Suprapubic skin (tissue), 4 donors: ENCODE measurements at regions not wholly inside any gene's neighbourhood (a gene's known extent, or its start where the extent isn't known, plus 50 kb on each side); places are given as distances from the start of the nearest gene placed in this dataset.

Source experiments
- DNase-seq, 2 donors: peaks; one replicate each; pipeline ENCODE4 v3.0.0-alpha.2; 2019; ENCODE audit warnings: low spot score in 2 of 2
- H3K27ac ChIP-seq: fragments of 200-600 bp; sonication (generic); one replicate; pipeline ENCODE4 v1.5.1; 2019
- H3K27me3 ChIP-seq: fragments of 200-600 bp; sonication (generic); one replicate; pipeline ENCODE4 v1.5.1; 2019
- H3K36me3 ChIP-seq: fragments of 200-600 bp; sonication (generic); one replicate; pipeline ENCODE4 v1.5.1; 2019
- H3K4me1 ChIP-seq: fragments of 200-600 bp; sonication (generic); one replicate; pipeline ENCODE4 v1.5.1; 2019
- H3K4me3 ChIP-seq: fragments of 200-600 bp; sonication (generic); one replicate; pipeline ENCODE4 v1.5.1; 2019; ENCODE audit warnings: mild to moderate bottlenecking
- H3K9me3 ChIP-seq: fragments of 200-600 bp; sonication (generic); one replicate; pipeline ENCODE4 v1.5.1; 2019
- EP300 ChIP-seq: sonication (generic); formaldehyde crosslinking; IDR thresholded peaks from one replicate; pipeline ENCODE4 v1.6.1; 2017; ENCODE audit warnings: antibody characterized with exemption
- POLR2A ChIP-seq, 2 donors: fragments of 450-650 bp; IDR thresholded peaks; one replicate each; pipeline ENCODE4 v1.6.1; 2017; ENCODE audit warnings: antibody characterized with exemption in 2 of 2, mild to moderate bottlenecking in 2 of 2, moderate library complexity in 2 of 2
- POLR2AphosphoS5 ChIP-seq, 3 donors: sonication (generic); formaldehyde crosslinking; IDR thresholded peaks; one replicate each; pipeline ENCODE4 v1.6.1; 2017; ENCODE audit warnings: antibody characterized with exemption in 3 of 3
- WGBS: methylation state at CpG from one replicate; pipeline ENCODE4 v1.1.5; 2018; 5-methylcytosine and 5-hydroxymethylcytosine counted together
- TF ChIP-seq, protein P1 (sequence below), 2 donors: fragments of 200-600 bp in 1 of 2; fragments of 450-650 bp in 1 of 2; sonication (generic) in 1 of 2; IDR thresholded peaks; one replicate each; pipeline ENCODE4 v1.5.1; 2016 to 2019; ENCODE audit warnings: antibody characterized with exemption in 2 of 2, mild to moderate bottlenecking in 1 of 2, moderate library complexity in 1 of 2

DNA sequence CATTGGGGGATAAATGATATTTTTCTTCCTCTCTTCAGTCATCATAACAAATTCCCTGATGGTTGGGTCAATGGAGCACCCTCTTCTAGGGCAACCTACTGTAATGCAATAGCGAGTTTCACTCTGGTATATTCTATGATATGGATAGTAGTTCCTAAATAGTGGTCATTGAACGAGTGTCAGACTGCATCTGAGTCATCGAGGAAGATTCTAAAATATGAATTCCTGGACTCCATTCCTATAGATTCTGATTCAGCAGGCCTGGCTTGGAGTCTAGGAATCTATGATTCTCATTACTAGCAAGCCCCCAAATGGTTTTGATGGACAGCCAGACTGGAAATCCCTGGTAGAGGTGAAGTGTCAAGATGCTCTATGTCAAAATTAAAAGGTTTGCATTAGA is 254.5 kb downstream of the BUB3 start:
- WGBS: 77% methylated on average over 3 of the region's 3 CpGs

DNA sequence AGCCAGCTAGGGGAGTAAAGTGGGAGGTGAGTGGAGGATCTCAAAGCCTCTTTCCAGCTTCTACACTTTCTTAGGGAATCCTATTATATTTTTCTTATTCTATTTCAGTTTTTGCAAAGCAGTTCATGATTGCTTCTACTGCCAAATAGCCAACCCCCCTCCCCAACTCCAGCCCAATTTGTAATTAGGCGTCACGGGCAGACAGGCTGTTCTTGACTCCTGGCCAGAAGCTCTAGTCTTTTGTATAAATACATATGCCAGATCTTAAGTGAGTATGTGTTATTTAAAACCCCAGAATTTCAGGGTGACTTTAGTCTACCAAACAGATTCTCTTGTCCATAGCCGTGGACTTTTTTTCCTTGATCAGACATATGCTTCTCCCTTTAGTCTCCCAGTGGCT is 255.2 kb downstream of the BUB3 start:
- peaks cover 1% of the 10 kb centered on the region for H3K9me3 ChIP-seq
- peaks cover 3% of the 10 kb centered on the region for H3K27me3 ChIP-seq
- WGBS: 62% methylated on average over 3 of the region's 3 CpGs
- no peak overlapping the region for H3K4me3 ChIP-seq
- H3K36me3 ChIP-seq: no peaks in the 10 kb centered on the region
- DNase-seq: no peak
- no peaks in the 10 kb centered on the region for H3K4me1 ChIP-seq
- H3K27ac ChIP-seq: no peak overlapping the region
- TF ChIP-seq, protein P1, sequence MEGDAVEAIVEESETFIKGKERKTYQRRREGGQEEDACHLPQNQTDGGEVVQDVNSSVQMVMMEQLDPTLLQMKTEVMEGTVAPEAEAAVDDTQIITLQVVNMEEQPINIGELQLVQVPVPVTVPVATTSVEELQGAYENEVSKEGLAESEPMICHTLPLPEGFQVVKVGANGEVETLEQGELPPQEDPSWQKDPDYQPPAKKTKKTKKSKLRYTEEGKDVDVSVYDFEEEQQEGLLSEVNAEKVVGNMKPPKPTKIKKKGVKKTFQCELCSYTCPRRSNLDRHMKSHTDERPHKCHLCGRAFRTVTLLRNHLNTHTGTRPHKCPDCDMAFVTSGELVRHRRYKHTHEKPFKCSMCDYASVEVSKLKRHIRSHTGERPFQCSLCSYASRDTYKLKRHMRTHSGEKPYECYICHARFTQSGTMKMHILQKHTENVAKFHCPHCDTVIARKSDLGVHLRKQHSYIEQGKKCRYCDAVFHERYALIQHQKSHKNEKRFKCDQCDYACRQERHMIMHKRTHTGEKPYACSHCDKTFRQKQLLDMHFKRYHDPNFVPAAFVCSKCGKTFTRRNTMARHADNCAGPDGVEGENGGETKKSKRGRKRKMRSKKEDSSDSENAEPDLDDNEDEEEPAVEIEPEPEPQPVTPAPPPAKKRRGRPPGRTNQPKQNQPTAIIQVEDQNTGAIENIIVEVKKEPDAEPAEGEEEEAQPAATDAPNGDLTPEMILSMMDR (IDR thresholded peaks at IDR 0.05): no peak
- TF ChIP-seq EP300 (no peak), POLR2AphosphoS5 (IDR thresholded peaks at IDR 0.05) (no peak), POLR2A (IDR thresholded peaks at IDR 0.05) (no peak)

More for the DNA sequence above, 254.5 kb downstream of the BUB3 start:
- Histone ChIP-seq H3K4me3 (no peak overlapping the region), H3K36me3 (no peaks in the 10 kb centered on the region), H3K27me3 (peaks cover 3% of the 10 kb centered on the region), H3K4me1 (no peaks in the 10 kb centered on the region), H3K9me3 (peaks cover 3% of the 10 kb centered on the region), H3K27ac (no peak overlapping the region)
- no peak for DNase-seq
- no peak for TF ChIP-seq EP300
- TF ChIP-seq POLR2A (IDR thresholded peaks at IDR 0.05): no peak
- TF ChIP-seq, protein P1 (IDR thresholded peaks at IDR 0.05): no peak
- no peak for TF ChIP-seq POLR2AphosphoS5 (IDR thresholded peaks at IDR 0.05)

DNA sequence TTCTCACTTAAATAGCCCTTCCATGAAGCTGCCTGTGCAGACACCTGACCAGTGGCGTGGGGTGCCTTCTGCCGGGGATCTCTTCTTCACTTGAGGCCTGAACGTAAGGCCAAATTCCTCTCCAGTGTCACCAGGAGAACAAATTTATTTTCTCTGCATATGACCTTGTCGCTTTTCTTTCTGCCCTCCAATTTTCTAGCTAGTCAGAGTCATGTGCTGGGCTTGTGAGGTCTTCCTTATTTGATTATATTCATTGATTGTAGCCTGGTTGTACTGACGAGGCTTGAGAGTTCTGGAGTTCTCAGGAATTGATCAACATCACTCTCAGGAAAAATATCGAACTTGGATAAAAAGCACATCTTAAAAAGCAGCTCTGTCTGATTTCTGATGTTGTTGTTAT is 255.7 kb downstream of the BUB3 start:
- no peaks in the 10 kb centered on the region for H3K4me1 ChIP-seq
- 83% methylated on average over 6 of the region's 6 CpGs for WGBS
- no peak overlapping the region for H3K4me3 ChIP-seq
- TF ChIP-seq POLR2AphosphoS5 (IDR thresholded peaks at IDR 0.05) (no peak), POLR2A (IDR thresholded peaks at IDR 0.05) (no peak), EP300 (no peak)
- TF ChIP-seq, protein P1 (IDR thresholded peaks at IDR 0.05): no peak
- DNase-seq: no peak
- H3K27me3 ChIP-seq: peaks cover 3% of the 10 kb centered on the region
- H3K36me3 ChIP-seq: no peaks in the 10 kb centered on the region
- H3K27ac ChIP-seq: no peak overlapping the region
- no peaks in the 10 kb centered on the region for H3K9me3 ChIP-seq

DNA sequence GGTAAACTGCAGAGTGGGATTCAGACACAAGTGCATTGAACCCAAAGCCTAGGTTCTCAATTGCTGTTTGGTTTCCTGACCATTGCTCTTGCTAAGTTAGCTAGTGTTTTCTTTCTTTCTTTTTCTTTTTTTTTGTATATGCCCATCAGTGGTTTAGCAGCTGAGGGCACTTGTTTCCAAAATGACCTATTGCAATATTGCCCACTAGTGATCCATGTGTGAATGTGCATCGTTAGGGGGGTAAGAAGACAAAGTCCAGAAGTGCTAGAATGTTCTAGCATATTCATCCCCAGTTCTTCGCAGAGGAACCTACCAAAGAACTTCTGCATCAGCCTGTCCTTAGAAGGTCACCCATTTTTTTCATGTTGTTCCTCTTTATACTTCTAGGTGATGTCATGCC is 252.8 kb upstream of the GPR26 start:
- no peak overlapping the region for H3K27ac ChIP-seq
- no peaks in the 10 kb centered on the region for H3K4me1 ChIP-seq
- no peaks in the 10 kb centered on the region for H3K36me3 ChIP-seq
- H3K4me3 ChIP-seq: no peak overlapping the region
- no peak for TF ChIP-seq EP300
- TF ChIP-seq POLR2AphosphoS5 (IDR thresholded peaks at IDR 0.05): no peak
- no peak for TF ChIP-seq POLR2A (IDR thresholded peaks at IDR 0.05)
- TF ChIP-seq, protein P1 (IDR thresholded peaks at IDR 0.05): no peak
- DNase-seq: no peak
- H3K9me3 ChIP-seq: no peaks in the 10 kb centered on the region
- 92% methylated on average over 2 of the region's 2 CpGs for WGBS
- peaks cover 16% of the 10 kb centered on the region for H3K27me3 ChIP-seq

DNA sequence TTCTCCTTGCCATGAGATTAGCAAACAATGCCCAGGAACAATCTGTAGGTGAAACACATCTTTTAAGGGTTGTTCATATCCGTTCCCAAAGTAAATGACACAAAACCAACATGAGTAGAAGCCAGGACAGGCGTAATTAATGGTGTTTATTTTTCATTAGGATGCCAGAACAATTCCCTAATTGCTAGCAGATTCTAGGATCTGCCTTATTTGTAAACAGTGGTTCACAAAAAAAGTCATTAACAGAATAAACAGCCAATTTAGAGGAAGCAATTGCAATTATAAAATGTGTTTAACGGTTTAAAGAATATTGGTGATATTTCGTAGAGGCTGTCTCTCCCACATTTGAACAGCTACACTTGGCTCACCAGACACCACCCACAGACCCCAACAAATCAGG is 250.6 kb upstream of the GPR26 start:
- Histone ChIP-seq H3K9me3 (no peaks in the 10 kb centered on the region), H3K27ac (no peak overlapping the region), H3K27me3 (peaks cover 19% of the 10 kb centered on the region), H3K4me3 (no peak overlapping the region), H3K4me1 (no peaks in the 10 kb centered on the region), H3K36me3 (no peaks in the 10 kb centered on the region)
- 69% methylated on average over 4 of the region's 4 CpGs for WGBS
- DNase-seq: no peak
- no peak for TF ChIP-seq POLR2AphosphoS5 (IDR thresholded peaks at IDR 0.05)
- TF ChIP-seq EP300: no peak
- TF ChIP-seq, protein P1 (IDR thresholded peaks at IDR 0.05): no peak
- no peak for TF ChIP-seq POLR2A (IDR thresholded peaks at IDR 0.05)
